Keratinocyte (primary cell): ENCODE measurements at regions not wholly inside any gene's neighbourhood (a gene's known extent, or its start where the extent isn't known, plus 50 kb on each side); places are given as distances from the start of the nearest gene placed in this dataset.

ENCODE experiments used
- DNase-seq: peaks from one replicate; pipeline ENCODE4 v3.0.0-alpha.2; 2011; ENCODE audit warnings: low read depth, missing footprints, low spot score
- FAIRE-seq: peaks from 2 replicates; lab custom pipeline; 2011; peaks lifted over from hg19 to GRCh38; lab: Jason Lieb, UNC
- H2AFZ ChIP-seq: 2 replicates; pipeline ENCODE4 v1.6.0; 2012; ENCODE audit warnings: low read length, control low read depth, inconsistent platforms; ENCODE audit not compliant: control insufficient read depth
- H3K27ac ChIP-seq: 2 replicates; pipeline ENCODE4 v1.5.1; 2011; ENCODE audit warnings: low read length; ENCODE audit not compliant: control insufficient read depth, insufficient read depth
- H3K27me3 ChIP-seq: 3 replicates; pipeline ENCODE4 v1.6.0; 2011; ENCODE audit warnings: low read length; ENCODE audit not compliant: control insufficient read depth, insufficient read depth; ENCODE audit errors: extremely low read depth
- H3K36me3 ChIP-seq, 2 experiments: 2 replicates in 1 of 2; 3 replicates in 1 of 2; pipeline ENCODE4 v1.5.1; 2011; ENCODE audit warnings: low read length in 2 of 2, mild to moderate bottlenecking in 1 of 2; ENCODE audit not compliant: control insufficient read depth in 2 of 2, insufficient read depth in 2 of 2; ENCODE audit errors: extremely low read depth in 1 of 2
- H3K4me1 ChIP-seq: 3 replicates; pipeline ENCODE4 v1.5.1; 2011; ENCODE audit warnings: low read length; ENCODE audit not compliant: control insufficient read depth, insufficient read depth; ENCODE audit errors: extremely low read depth
- H3K4me2 ChIP-seq: 3 replicates; pipeline ENCODE4 v1.6.0; 2011; ENCODE audit warnings: low read depth, low read length; ENCODE audit not compliant: control insufficient read depth, insufficient read depth; ENCODE audit errors: extremely low read depth
- H3K4me3 ChIP-seq, 3 experiments: fragments of 200-600 bp in 1 of 3; sonication (generic) in 1 of 3; 2 replicates in 2 of 3; 3 replicates in 1 of 3; pipeline ENCODE4 v1.5.1; 2011 to 2016; ENCODE audit warnings: low read length in 3 of 3, mild to moderate bottlenecking in 3 of 3, control low read depth in 2 of 3, inconsistent platforms in 1 of 3, low read depth in 1 of 3, mixed read lengths in 1 of 3, mixed run types in 1 of 3, moderate library complexity in 1 of 3; ENCODE audit not compliant: control insufficient read depth in 2 of 3, insufficient read depth in 2 of 3; ENCODE audit errors: extremely low read depth in 1 of 3
- H3K79me2 ChIP-seq: 2 replicates; pipeline ENCODE4 v1.6.0; 2012; ENCODE audit warnings: low read length; ENCODE audit not compliant: control insufficient read depth, insufficient read depth
- H3K9ac ChIP-seq: 3 replicates; pipeline ENCODE4 v1.6.0; 2011; ENCODE audit warnings: low read length; ENCODE audit not compliant: control insufficient read depth, insufficient read depth; ENCODE audit errors: extremely low read depth
- H3K9me1 ChIP-seq: 3 replicates; pipeline ENCODE4 v1.6.0; 2011; ENCODE audit warnings: low read length; ENCODE audit not compliant: control insufficient read depth, insufficient read depth; ENCODE audit errors: extremely low read depth
- H3K9me3 ChIP-seq: 2 replicates; pipeline ENCODE4 v1.5.1; 2012; ENCODE audit warnings: low read depth, low read length; ENCODE audit not compliant: control insufficient read depth
- H4K20me1 ChIP-seq: 3 replicates; pipeline ENCODE4 v1.6.0; 2011; ENCODE audit warnings: low read length; ENCODE audit not compliant: control insufficient read depth, insufficient read depth; ENCODE audit errors: extremely low read depth
- CTCF ChIP-seq, 3 experiments: IDR thresholded peaks in 1 of 3; conservative IDR thresholded peaks in 1 of 3; optimal IDR thresholded peaks in 1 of 3; 2 replicates in 2 of 3; 3 replicates in 1 of 3; pipeline versions ENCODE3 to v1.5.1; 2011; ENCODE audit warnings: low read length in 3 of 3, mild to moderate bottlenecking in 3 of 3, moderate library complexity in 2 of 3, control low read depth in 1 of 3, inconsistent platforms in 1 of 3; ENCODE audit not compliant: insufficient read depth in 2 of 3; ENCODE audit errors: extremely low read depth in 1 of 3
- EZH2 ChIP-seq: IDR thresholded peaks from one replicate; pipeline ENCODE4 v1.6.1; 2012; ENCODE audit warnings: inconsistent platforms, mild to moderate bottlenecking, low read length, moderate library complexity
- dilution Hi-C: fragments of 300-500 bp; cut with MboI; formaldehyde crosslinking; loops from one replicate; pipeline ENCODE4 v1.7.0; 2020; ENCODE audit warnings: low sequenced_read_pairs; ENCODE audit not compliant: extremely low pct_ligation_motif_present

GRCh38 chr5:82497242-82497641 lies 219.1 kb upstream of the RPS23 start:
- no peak for FAIRE-seq
- TF ChIP-seq EZH2 (no peak), CTCF (optimal IDR thresholded peaks at IDR 0.05 in 1 of 3, IDR thresholded peaks at IDR 0.05 in 1 of 3, conservative IDR thresholded peaks at IDR 0.05 in 1 of 3; ENCODE audit: extremely low read depth in 1 of 3, insufficient read depth in 2 of 3, low read length in 3 of 3) (no peak)

DNA sequence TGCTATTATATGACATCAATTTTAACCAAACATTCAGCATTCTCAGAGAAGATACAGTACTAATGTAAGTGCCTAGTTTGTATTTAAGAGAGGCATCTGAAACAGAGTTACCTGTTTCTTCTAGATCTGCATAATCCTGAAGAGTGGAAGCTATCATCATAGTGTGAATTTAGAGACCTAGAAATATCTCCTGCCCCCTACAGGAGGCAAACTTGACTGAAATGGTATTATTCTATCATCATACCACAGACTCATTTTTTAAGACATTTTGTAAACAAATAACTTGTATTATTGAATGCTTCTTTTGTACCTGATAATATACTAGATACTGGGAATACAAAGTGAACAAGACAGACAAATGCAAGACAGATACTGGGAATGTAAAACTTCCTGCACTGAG lies 216.8 kb upstream of the RPS23 start:
- no peak overlapping the region for H2AFZ ChIP-seq
- dilution Hi-C loops, result no loop called here
- H3K27me3 ChIP-seq, result no peaks in the 10 kb centered on the region
- no peaks in the 10 kb centered on the region for H3K79me2 ChIP-seq
- H4K20me1 ChIP-seq, result no peaks in the 10 kb centered on the region
- H3K9ac ChIP-seq, result no peak overlapping the region
- DNase-seq, result no peak
- no peak for FAIRE-seq
- no peaks in the 10 kb centered on the region for H3K9me1 ChIP-seq
- no peak for TF ChIP-seq EZH2
- peak in 1 of 3 experiments; percentile 9 for TF ChIP-seq CTCF (optimal IDR thresholded peaks at IDR 0.05 in 1 of 3, IDR thresholded peaks at IDR 0.05 in 1 of 3, conservative IDR thresholded peaks at IDR 0.05 in 1 of 3; ENCODE audit: extremely low read depth in 1 of 3, insufficient read depth in 2 of 3, low read length in 3 of 3)
- H3K36me3 ChIP-seq, result no peaks in the 10 kb centered on the region
- H3K27ac ChIP-seq, result no peak overlapping the region
- H3K4me2 ChIP-seq, result no peak overlapping the region
- H3K9me3 ChIP-seq, result no peaks in the 10 kb centered on the region
- H3K4me1 ChIP-seq, result no peaks in the 10 kb centered on the region
- no peak overlapping the region for H3K4me3 ChIP-seq

More at GRCh38 chr5:82497242-82497641, 219.1 kb upstream of the RPS23 start:
- no peaks in the 10 kb centered on the region for H3K27me3 ChIP-seq
- no peaks in the 10 kb centered on the region for H3K9me1 ChIP-seq
- no peaks in the 10 kb centered on the region for H3K36me3 ChIP-seq
- H3K27ac ChIP-seq, result no peak overlapping the region
- no peak for DNase-seq
- H3K4me3 ChIP-seq, result no peak overlapping the region
- dilution Hi-C loops, result no loop called here
- no peak overlapping the region for H2AFZ ChIP-seq
- H4K20me1 ChIP-seq, result no peaks in the 10 kb centered on the region
- no peaks in the 10 kb centered on the region for H3K4me1 ChIP-seq
- H3K9ac ChIP-seq, result no peak overlapping the region
- no peaks in the 10 kb centered on the region for H3K9me3 ChIP-seq
- H3K79me2 ChIP-seq, result no peaks in the 10 kb centered on the region
- no peak overlapping the region for H3K4me2 ChIP-seq
